Liver (tissue), 3 donors: ENCODE measurements at regions not wholly inside any gene's neighbourhood (a gene's known extent, or its start where the extent isn't known, plus 50 kb on each side); places are given as distances from the start of the nearest gene placed in this dataset.

ENCODE experiments used
- ATF3 ChIP-seq: IDR thresholded peaks from 2 replicates; pipeline ENCODE4 v1.6.1; 2016; ENCODE audit warnings: antibody characterized with exemption
- EGR1 ChIP-seq, 2 donors: IDR thresholded peaks; 2 replicates each; pipeline ENCODE4 v1.6.1; 2016 to 2018; ENCODE audit warnings: antibody characterized with exemption in 2 of 2, low read depth in 2 of 2
- FOXA1 ChIP-seq: IDR thresholded peaks from 2 replicates; pipeline ENCODE4 v1.6.1; 2016; ENCODE audit warnings: antibody characterized with exemption
- FOXA2 ChIP-seq: IDR thresholded peaks from 2 replicates; pipeline ENCODE4 v1.6.1; 2016; ENCODE audit warnings: antibody characterized with exemption
- GABPA ChIP-seq, 2 donors: IDR thresholded peaks in 1 of 2; conservative IDR thresholded peaks in 1 of 2; 2 replicates each; pipeline ENCODE4 v1.6.1; 2016; ENCODE audit warnings: antibody characterized with exemption in 2 of 2, mild to moderate bottlenecking in 1 of 2, moderate library complexity in 1 of 2
- HNF4A ChIP-seq, 2 donors: conservative IDR thresholded peaks; 2 replicates each; pipeline ENCODE4 v1.6.1; 2016; ENCODE audit warnings: antibody characterized with exemption in 2 of 2, mild to moderate bottlenecking in 2 of 2
- JUND ChIP-seq, 2 donors: IDR thresholded peaks; 2 replicates each; pipeline ENCODE4 v1.6.1; 2016; ENCODE audit warnings: antibody characterized with exemption in 2 of 2
- MAX ChIP-seq: IDR thresholded peaks from 2 replicates; pipeline ENCODE4 v1.6.1; 2016; ENCODE audit warnings: antibody characterized with exemption
- RAD21 ChIP-seq, 2 donors: IDR thresholded peaks; 2 replicates each; pipeline ENCODE4 v1.6.1; 2016; ENCODE audit warnings: antibody characterized with exemption in 2 of 2, mild to moderate bottlenecking in 2 of 2
- TAF1 ChIP-seq: conservative IDR thresholded peaks from 2 replicates; pipeline ENCODE4 v1.6.1; 2016; ENCODE audit warnings: antibody characterized with exemption, mild to moderate bottlenecking
- YY1 ChIP-seq: IDR thresholded peaks from 2 replicates; pipeline ENCODE4 v1.6.1; 2016; ENCODE audit warnings: antibody characterized with exemption, mild to moderate bottlenecking
- TF ChIP-seq, protein P1 (sequence below): fragments of 150-350 bp; IDR thresholded peaks from 2 replicates; pipeline ENCODE4 v1.5.1; 2017; ENCODE audit warnings: improper control_type of control experiment, low read depth, low read length; ENCODE audit not compliant: missing input control
- TF ChIP-seq, protein P2 (sequence below): IDR thresholded peaks from 2 replicates; pipeline ENCODE4 v1.6.1; 2016; ENCODE audit warnings: antibody characterized with exemption
- TF ChIP-seq, protein P3 (sequence below): IDR thresholded peaks from 2 replicates; pipeline ENCODE4 v1.6.1; 2016; ENCODE audit warnings: antibody characterized with exemption, mild to moderate bottlenecking
- donor health status: healthy.
- donor health status: healthy.

- TF ChIP-seq EGR1 (IDR thresholded peaks at IDR 0.05; ENCODE audit: low read depth in 2 of 2) (no peak), JUND (IDR thresholded peaks at IDR 0.05) (no peak), MAX (no peak), ATF3 (no peak), RAD21 (IDR thresholded peaks at IDR 0.05) (no peak), FOXA2 (no peak), YY1 (no peak), TAF1 (no peak), HNF4A (conservative IDR thresholded peaks at IDR 0.05) (no peak), FOXA1 (no peak), GABPA (IDR thresholded peaks at IDR 0.05 in 1 of 2, conservative IDR thresholded peaks at IDR 0.05 in 1 of 2) (no peak)
- TF ChIP-seq, protein P1, sequence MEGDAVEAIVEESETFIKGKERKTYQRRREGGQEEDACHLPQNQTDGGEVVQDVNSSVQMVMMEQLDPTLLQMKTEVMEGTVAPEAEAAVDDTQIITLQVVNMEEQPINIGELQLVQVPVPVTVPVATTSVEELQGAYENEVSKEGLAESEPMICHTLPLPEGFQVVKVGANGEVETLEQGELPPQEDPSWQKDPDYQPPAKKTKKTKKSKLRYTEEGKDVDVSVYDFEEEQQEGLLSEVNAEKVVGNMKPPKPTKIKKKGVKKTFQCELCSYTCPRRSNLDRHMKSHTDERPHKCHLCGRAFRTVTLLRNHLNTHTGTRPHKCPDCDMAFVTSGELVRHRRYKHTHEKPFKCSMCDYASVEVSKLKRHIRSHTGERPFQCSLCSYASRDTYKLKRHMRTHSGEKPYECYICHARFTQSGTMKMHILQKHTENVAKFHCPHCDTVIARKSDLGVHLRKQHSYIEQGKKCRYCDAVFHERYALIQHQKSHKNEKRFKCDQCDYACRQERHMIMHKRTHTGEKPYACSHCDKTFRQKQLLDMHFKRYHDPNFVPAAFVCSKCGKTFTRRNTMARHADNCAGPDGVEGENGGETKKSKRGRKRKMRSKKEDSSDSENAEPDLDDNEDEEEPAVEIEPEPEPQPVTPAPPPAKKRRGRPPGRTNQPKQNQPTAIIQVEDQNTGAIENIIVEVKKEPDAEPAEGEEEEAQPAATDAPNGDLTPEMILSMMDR = no peak
- TF ChIP-seq, protein P2, sequence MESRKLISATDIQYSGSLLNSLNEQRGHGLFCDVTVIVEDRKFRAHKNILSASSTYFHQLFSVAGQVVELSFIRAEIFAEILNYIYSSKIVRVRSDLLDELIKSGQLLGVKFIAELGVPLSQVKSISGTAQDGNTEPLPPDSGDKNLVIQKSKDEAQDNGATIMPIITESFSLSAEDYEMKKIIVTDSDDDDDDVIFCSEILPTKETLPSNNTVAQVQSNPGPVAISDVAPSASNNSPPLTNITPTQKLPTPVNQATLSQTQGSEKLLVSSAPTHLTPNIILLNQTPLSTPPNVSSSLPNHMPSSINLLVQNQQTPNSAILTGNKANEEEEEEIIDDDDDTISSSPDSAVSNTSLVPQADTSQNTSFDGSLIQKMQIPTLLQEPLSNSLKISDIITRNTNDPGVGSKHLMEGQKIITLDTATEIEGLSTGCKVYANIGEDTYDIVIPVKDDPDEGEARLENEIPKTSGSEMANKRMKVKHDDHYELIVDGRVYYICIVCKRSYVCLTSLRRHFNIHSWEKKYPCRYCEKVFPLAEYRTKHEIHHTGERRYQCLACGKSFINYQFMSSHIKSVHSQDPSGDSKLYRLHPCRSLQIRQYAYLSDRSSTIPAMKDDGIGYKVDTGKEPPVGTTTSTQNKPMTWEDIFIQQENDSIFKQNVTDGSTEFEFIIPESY = no peak
- TF ChIP-seq, protein P3, sequence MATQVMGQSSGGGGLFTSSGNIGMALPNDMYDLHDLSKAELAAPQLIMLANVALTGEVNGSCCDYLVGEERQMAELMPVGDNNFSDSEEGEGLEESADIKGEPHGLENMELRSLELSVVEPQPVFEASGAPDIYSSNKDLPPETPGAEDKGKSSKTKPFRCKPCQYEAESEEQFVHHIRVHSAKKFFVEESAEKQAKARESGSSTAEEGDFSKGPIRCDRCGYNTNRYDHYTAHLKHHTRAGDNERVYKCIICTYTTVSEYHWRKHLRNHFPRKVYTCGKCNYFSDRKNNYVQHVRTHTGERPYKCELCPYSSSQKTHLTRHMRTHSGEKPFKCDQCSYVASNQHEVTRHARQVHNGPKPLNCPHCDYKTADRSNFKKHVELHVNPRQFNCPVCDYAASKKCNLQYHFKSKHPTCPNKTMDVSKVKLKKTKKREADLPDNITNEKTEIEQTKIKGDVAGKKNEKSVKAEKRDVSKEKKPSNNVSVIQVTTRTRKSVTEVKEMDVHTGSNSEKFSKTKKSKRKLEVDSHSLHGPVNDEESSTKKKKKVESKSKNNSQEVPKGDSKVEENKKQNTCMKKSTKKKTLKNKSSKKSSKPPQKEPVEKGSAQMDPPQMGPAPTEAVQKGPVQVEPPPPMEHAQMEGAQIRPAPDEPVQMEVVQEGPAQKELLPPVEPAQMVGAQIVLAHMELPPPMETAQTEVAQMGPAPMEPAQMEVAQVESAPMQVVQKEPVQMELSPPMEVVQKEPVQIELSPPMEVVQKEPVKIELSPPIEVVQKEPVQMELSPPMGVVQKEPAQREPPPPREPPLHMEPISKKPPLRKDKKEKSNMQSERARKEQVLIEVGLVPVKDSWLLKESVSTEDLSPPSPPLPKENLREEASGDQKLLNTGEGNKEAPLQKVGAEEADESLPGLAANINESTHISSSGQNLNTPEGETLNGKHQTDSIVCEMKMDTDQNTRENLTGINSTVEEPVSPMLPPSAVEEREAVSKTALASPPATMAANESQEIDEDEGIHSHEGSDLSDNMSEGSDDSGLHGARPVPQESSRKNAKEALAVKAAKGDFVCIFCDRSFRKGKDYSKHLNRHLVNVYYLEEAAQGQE = no peak
Observed at GRCh38 chr4:3607690-3608552, 75.7 kb upstream of the LRPAP1 start.
